IMR-90 (cell line): ENCODE measurements at regions not wholly inside any gene's neighbourhood (a gene's known extent, or its start where the extent isn't known, plus 50 kb on each side); places are given as distances from the start of the nearest gene placed in this dataset.

Experiments
- ATAC-seq: fragments of 200-7000 bp; cut with Tn5 transposase; 2 replicates; pipeline ENCODE4 v1.9.1; 2020; ENCODE audit warnings: low read depth, mild to moderate bottlenecking, moderate library complexity
- BruUV-seq: library from RNA; stranded (reverse); fragments of 400-500 nt; replicated peaks from 2 replicates; lab custom pipeline; 2021; lab: Mats Ljungman, UMichigan
- CTCF ChIA-PET: fragments of 300-600 bp; formaldehyde crosslinking; extraction: SDS; loops from one replicate; lab custom pipeline; 2021; ENCODE audit warnings: antibody characterized with exemption; lab: Yijun Ruan, JAX
- POLR2A ChIA-PET: fragments of 300-600 bp; sonication (Branson Sonifier 250); formaldehyde crosslinking; loops from one replicate; lab custom pipeline; 2022; ENCODE audit warnings: antibody characterized with exemption; ENCODE audit not compliant: unreplicated experiment; lab: Charles Lee
- DNase-seq: peaks from one replicate; pipeline ENCODE4 v3.0.0; 2013
- H2AFZ ChIP-seq: replicated peaks from 2 replicates; pipeline ENCODE3; 2013; ENCODE audit warnings: low read length, mild to moderate bottlenecking; ENCODE audit not compliant: poor library complexity
- H2AK5ac ChIP-seq: 2 replicates; pipeline ENCODE4 v1.6.1; 2013; ENCODE audit warnings: low read depth, low read length, inconsistent platforms
- H2AK9ac ChIP-seq: replicated peaks from 2 replicates; pipeline ENCODE3; 2013; ENCODE audit warnings: mild to moderate bottlenecking, low read depth, low read length, moderate library complexity; ENCODE audit not compliant: poor library complexity
- H2BK120ac ChIP-seq: 2 replicates; pipeline ENCODE4 v1.6.1; 2013; ENCODE audit warnings: low read depth, low read length, inconsistent platforms
- H2BK15ac ChIP-seq: 3 replicates; pipeline ENCODE4 v1.6.1; 2013; ENCODE audit warnings: low read depth, low read length, inconsistent platforms
- H2BK20ac ChIP-seq: 2 replicates; pipeline ENCODE4 v1.6.1; 2013; ENCODE audit warnings: low read depth, mild to moderate bottlenecking, inconsistent platforms, low read length, moderate library complexity
- H2BK5ac ChIP-seq: 2 replicates; pipeline ENCODE4 v1.6.1; 2013; ENCODE audit warnings: mild to moderate bottlenecking, low read depth, low read length, inconsistent platforms; ENCODE audit not compliant: poor library complexity, severe bottlenecking
- H3K14ac ChIP-seq: replicated peaks from 2 replicates; pipeline ENCODE4 v1.6.1; 2013; ENCODE audit warnings: low read depth, low read length, inconsistent platforms
- H3K18ac ChIP-seq: 2 replicates; pipeline ENCODE4 v1.6.1; 2013; ENCODE audit warnings: low read depth, low read length, control low read depth
- H3K23ac ChIP-seq: 2 replicates; pipeline ENCODE4 v1.6.1; 2013; ENCODE audit warnings: low read depth, low read length, inconsistent platforms
- H3K27ac ChIP-seq: 2 replicates; pipeline ENCODE4 v1.5.1; 2013; ENCODE audit warnings: mild to moderate bottlenecking, control low read depth, low read length; ENCODE audit not compliant: insufficient read depth
- H3K27me3 ChIP-seq: 2 replicates; pipeline ENCODE4 v1.6.1; 2013; ENCODE audit warnings: low read length; ENCODE audit not compliant: control insufficient read depth, insufficient read depth
- H3K36me3 ChIP-seq: 2 replicates; pipeline ENCODE4 v1.6.1; 2013; ENCODE audit warnings: low read length, mixed read lengths; ENCODE audit not compliant: control insufficient read depth, insufficient read depth
- H3K4ac ChIP-seq: 2 replicates; pipeline ENCODE4 v1.6.1; 2013; ENCODE audit warnings: low read depth, low read length, inconsistent platforms
- H3K4me1 ChIP-seq: 2 replicates; pipeline ENCODE4 v1.6.1; 2013; ENCODE audit warnings: low read length, mixed read lengths; ENCODE audit not compliant: control insufficient read depth, insufficient read depth
- H3K4me2 ChIP-seq: 2 replicates; pipeline ENCODE4 v1.6.1; 2013; ENCODE audit warnings: low read depth, mild to moderate bottlenecking, control low read depth, low read length, moderate library complexity
- H3K4me3 ChIP-seq: 2 replicates; pipeline ENCODE4 v1.5.1; 2013; ENCODE audit warnings: low read depth, mild to moderate bottlenecking, control low read depth, low read length, moderate library complexity; ENCODE audit not compliant: insufficient read depth
- H3K56ac ChIP-seq: 2 replicates; pipeline ENCODE4 v1.6.1; 2013; ENCODE audit warnings: low read length, inconsistent platforms; ENCODE audit not compliant: insufficient read depth; ENCODE audit errors: extremely low read depth
- H3K79me1 ChIP-seq, 2 experiments: 2 replicates each; pipeline ENCODE4 v1.6.1; 2013; ENCODE audit warnings: low read length in 2 of 2, inconsistent platforms in 1 of 2, low read depth in 1 of 2
- H3K9ac ChIP-seq: 2 replicates; pipeline ENCODE4 v1.6.1; 2013; ENCODE audit warnings: low read depth, low read length, control low read depth
- H3K9me1 ChIP-seq: 2 replicates; pipeline ENCODE4 v1.6.1; 2013; ENCODE audit warnings: low read length, inconsistent platforms; ENCODE audit not compliant: insufficient read depth
- H3K9me3 ChIP-seq: 2 replicates; pipeline ENCODE4 v1.6.1; 2013; ENCODE audit warnings: low read length; ENCODE audit not compliant: control insufficient read depth, insufficient read depth
- H4K20me1 ChIP-seq: 2 replicates; pipeline ENCODE4 v1.6.1; 2013; ENCODE audit warnings: low read length, inconsistent platforms; ENCODE audit not compliant: insufficient read depth
- H4K5ac ChIP-seq: 2 replicates; pipeline ENCODE4 v1.6.1; 2013; ENCODE audit warnings: mild to moderate bottlenecking, low read depth, low read length, control low read depth
- H4K8ac ChIP-seq, 2 experiments: 2 replicates each; pipeline ENCODE4 v1.6.1; 2013; ENCODE audit warnings: low read depth in 2 of 2, low read length in 2 of 2, control low read depth in 1 of 2, inconsistent platforms in 1 of 2
- H4K91ac ChIP-seq: 2 replicates; pipeline ENCODE4 v1.6.1; 2013; ENCODE audit warnings: low read depth, low read length, inconsistent platforms; ENCODE audit not compliant: insufficient read depth
- BHLHE40 ChIP-seq: fragments of 150-350 bp; IDR thresholded peaks from 2 replicates; pipeline ENCODE4 v1.6.1; 2016; ENCODE audit warnings: mild to moderate bottlenecking, low read depth, low read length
- CEBPB ChIP-seq: IDR thresholded peaks from 2 replicates; pipeline ENCODE4 v1.6.1; 2012; ENCODE audit warnings: low read depth, low read length, improper control_type of control experiment
- CHD1 ChIP-seq: IDR thresholded peaks from 2 replicates; pipeline ENCODE4 v1.6.1; 2012; ENCODE audit warnings: low read depth, low read length, improper control_type of control experiment
- FOS ChIP-seq: fragments of 150-350 bp; IDR thresholded peaks from 2 replicates; pipeline ENCODE4 v1.6.1; 2016; ENCODE audit warnings: low read depth, low read length
- MAFK ChIP-seq: IDR thresholded peaks from 2 replicates; pipeline ENCODE4 v1.6.1; 2012; ENCODE audit warnings: low read depth, low read length, improper control_type of control experiment
- MAZ ChIP-seq: IDR thresholded peaks from 2 replicates; pipeline ENCODE4 v1.6.1; 2012; ENCODE audit warnings: low read depth, mild to moderate bottlenecking, low read length, improper control_type of control experiment, moderate library complexity, borderline replicate concordance
- MXI1 ChIP-seq: IDR thresholded peaks from 2 replicates; pipeline ENCODE4 v1.6.1; 2012; ENCODE audit warnings: low read depth, mild to moderate bottlenecking, low read length, moderate library complexity, borderline replicate concordance
- NFE2L2 ChIP-seq: fragments of 150-350 bp; IDR thresholded peaks from 2 replicates; pipeline ENCODE4 v1.6.1; 2016; ENCODE audit warnings: low read depth, mild to moderate bottlenecking, low read length
- POLR2A ChIP-seq: IDR thresholded peaks from 2 replicates; pipeline ENCODE4 v1.6.1; 2012; ENCODE audit warnings: mild to moderate bottlenecking, low read depth, low read length
- RAD21 ChIP-seq: IDR thresholded peaks from 2 replicates; pipeline ENCODE4 v1.6.1; 2012; ENCODE audit warnings: low read length, improper control_type of control experiment
- RCOR1 ChIP-seq: IDR thresholded peaks from 2 replicates; pipeline ENCODE4 v1.6.1; 2012; ENCODE audit warnings: mild to moderate bottlenecking, low read length, improper control_type of control experiment; ENCODE audit not compliant: insufficient replicate concordance
- RFX5 ChIP-seq: IDR thresholded peaks from 2 replicates; pipeline ENCODE4 v1.8.0; 2012; ENCODE audit warnings: low read depth, mild to moderate bottlenecking, low read length, moderate library complexity
- SMC3 ChIP-seq: fragments of 150-350 bp; IDR thresholded peaks from 2 replicates; pipeline ENCODE4 v1.6.1; 2016; ENCODE audit warnings: low read depth, mild to moderate bottlenecking, antibody characterized with exemption, low read length, moderate library complexity
- WGBS, 2 experiments: methylation state at CpG; one replicate each; pipeline versions ENCODE4 v1.1.5 to v1.1.7; 2013; ENCODE audit warnings: missing lambda C conversion rate in 2 of 2; ENCODE audit not compliant: insufficient read length in 1 of 2; ENCODE audit errors: extremely low coverage in 2 of 2; 5-methylcytosine and 5-hydroxymethylcytosine counted together
- dilution Hi-C: fragments of 300-500 bp; cut with HindIII; formaldehyde crosslinking; loops from one replicate; pipeline ENCODE4 v1.14.3; 2018; ENCODE audit warnings: low sequenced_read_pairs; ENCODE audit not compliant: unreplicated experiment
- in situ Hi-C: fragments of 300-500 bp; cut with MboI; formaldehyde crosslinking; loops from 3 replicates; pipeline ENCODE4 v1.14.3; 2019; ENCODE audit warnings: low sequenced_read_pairs, inconsistent platforms, mixed read lengths
- intact Hi-C: fragments of 100-400 bp; cut with micrococcal nuclease; formaldehyde crosslinking; loops from 2 replicates; pipeline ENCODE4 v1.10.0; 2022
- TF ChIP-seq, protein P1 (sequence below): fragments of 150-350 bp; IDR thresholded peaks from 2 replicates; pipeline ENCODE4 v1.6.1; 2016; ENCODE audit warnings: low read depth, mild to moderate bottlenecking, low read length, moderate library complexity, borderline replicate concordance
- TF ChIP-seq, protein P2 (sequence below): conservative IDR thresholded peaks from 2 replicates; pipeline ENCODE4 v1.5.1; 2012; ENCODE audit warnings: mild to moderate bottlenecking, low read depth, low read length, improper control_type of control experiment
- TF ChIP-seq, protein P3 (sequence below): fragments of 150-350 bp; IDR thresholded peaks from 2 replicates; pipeline ENCODE4 v1.6.1; 2017; ENCODE audit warnings: mild to moderate bottlenecking, antibody characterized with exemption, low read length, low read depth

DNA sequence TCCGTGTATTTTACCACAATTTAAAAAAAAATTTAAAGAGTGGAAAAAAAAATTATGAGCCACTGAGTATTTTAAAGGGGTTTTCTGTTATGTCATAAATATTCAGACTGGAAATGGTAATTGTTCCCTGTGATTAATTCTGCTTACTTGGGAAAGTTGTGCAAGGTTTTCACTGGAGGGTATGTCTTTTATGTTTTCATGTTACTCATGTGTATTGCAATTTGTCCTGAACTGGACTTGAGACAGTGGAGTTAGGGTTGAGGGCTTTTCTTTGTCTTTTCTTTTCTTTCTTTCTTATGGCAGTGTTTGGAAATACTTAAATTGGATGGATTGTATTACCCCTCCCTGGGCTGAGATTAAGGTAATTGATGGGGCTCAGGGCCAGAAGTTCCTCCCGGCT, 257.7 kb downstream of the BAMBI start:
- Histone ChIP-seq H3K36me3 (no peaks in the 10 kb centered on the region), H3K4me2 (no peak overlapping the region), H3K9me3 (no peaks in the 10 kb centered on the region), H3K4me3 (no peak overlapping the region), H3K4me1 (peaks cover 8% of the 10 kb centered on the region; the same call in 1 of the 2 replicates), H2BK120ac (no peak overlapping the region), H3K23ac (no peak overlapping the region), H2AK5ac (no peak overlapping the region), H3K4ac (no peak overlapping the region), H3K9me1 (no peaks in the 10 kb centered on the region), H4K8ac (no peak overlapping the region), H3K79me1 (no peaks in the 10 kb centered on the region), H3K27ac (no peak overlapping the region), H2AK9ac (no peak overlapping the region), H2BK15ac (no peak overlapping the region), H3K18ac (no peak overlapping the region), H3K27me3 (peaks cover 4% of the 10 kb centered on the region), H3K14ac (no peak overlapping the region), H2BK20ac (no peak overlapping the region), H3K56ac (no peak overlapping the region), H4K91ac (no peak overlapping the region), H2AFZ (no peak overlapping the region), H2BK5ac (no peak overlapping the region), H3K9ac (no peak overlapping the region), H4K5ac (no peak overlapping the region), H4K20me1 (no peaks in the 10 kb centered on the region)
- no peak for DNase-seq
- dilution Hi-C loops (no loop called here), in situ Hi-C loops (no loop called here), intact Hi-C loops (no loop called here)
- no CpG with 5 or more reads among the region's 2 CpGs for WGBS, 2 experiments
- no TSS peak for BruUV-seq
- ChIA-PET POLR2A (no interaction called here), CTCF (no interaction called here)
- ATAC-seq, result no peak
- TF ChIP-seq MAFK, result no peak
- no peak for TF ChIP-seq RCOR1
- TF ChIP-seq, protein P1, sequence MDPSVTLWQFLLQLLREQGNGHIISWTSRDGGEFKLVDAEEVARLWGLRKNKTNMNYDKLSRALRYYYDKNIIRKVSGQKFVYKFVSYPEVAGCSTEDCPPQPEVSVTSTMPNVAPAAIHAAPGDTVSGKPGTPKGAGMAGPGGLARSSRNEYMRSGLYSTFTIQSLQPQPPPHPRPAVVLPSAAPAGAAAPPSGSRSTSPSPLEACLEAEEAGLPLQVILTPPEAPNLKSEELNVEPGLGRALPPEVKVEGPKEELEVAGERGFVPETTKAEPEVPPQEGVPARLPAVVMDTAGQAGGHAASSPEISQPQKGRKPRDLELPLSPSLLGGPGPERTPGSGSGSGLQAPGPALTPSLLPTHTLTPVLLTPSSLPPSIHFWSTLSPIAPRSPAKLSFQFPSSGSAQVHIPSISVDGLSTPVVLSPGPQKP, result no peak
- TF ChIP-seq POLR2A, result no peak
- TF ChIP-seq FOS, result no peak
- no peak for TF ChIP-seq CEBPB
- TF ChIP-seq MXI1, result no peak
- TF ChIP-seq BHLHE40, result no peak
- no peak for TF ChIP-seq RFX5
- no peak for TF ChIP-seq CHD1
- no peak for TF ChIP-seq MAZ
- TF ChIP-seq, protein P2, sequence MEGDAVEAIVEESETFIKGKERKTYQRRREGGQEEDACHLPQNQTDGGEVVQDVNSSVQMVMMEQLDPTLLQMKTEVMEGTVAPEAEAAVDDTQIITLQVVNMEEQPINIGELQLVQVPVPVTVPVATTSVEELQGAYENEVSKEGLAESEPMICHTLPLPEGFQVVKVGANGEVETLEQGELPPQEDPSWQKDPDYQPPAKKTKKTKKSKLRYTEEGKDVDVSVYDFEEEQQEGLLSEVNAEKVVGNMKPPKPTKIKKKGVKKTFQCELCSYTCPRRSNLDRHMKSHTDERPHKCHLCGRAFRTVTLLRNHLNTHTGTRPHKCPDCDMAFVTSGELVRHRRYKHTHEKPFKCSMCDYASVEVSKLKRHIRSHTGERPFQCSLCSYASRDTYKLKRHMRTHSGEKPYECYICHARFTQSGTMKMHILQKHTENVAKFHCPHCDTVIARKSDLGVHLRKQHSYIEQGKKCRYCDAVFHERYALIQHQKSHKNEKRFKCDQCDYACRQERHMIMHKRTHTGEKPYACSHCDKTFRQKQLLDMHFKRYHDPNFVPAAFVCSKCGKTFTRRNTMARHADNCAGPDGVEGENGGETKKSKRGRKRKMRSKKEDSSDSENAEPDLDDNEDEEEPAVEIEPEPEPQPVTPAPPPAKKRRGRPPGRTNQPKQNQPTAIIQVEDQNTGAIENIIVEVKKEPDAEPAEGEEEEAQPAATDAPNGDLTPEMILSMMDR, result no peak
- TF ChIP-seq, protein P3, sequence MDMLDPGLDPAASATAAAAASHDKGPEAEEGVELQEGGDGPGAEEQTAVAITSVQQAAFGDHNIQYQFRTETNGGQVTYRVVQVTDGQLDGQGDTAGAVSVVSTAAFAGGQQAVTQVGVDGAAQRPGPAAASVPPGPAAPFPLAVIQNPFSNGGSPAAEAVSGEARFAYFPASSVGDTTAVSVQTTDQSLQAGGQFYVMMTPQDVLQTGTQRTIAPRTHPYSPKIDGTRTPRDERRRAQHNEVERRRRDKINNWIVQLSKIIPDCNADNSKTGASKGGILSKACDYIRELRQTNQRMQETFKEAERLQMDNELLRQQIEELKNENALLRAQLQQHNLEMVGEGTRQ, result no peak
- TF ChIP-seq SMC3, result no peak
- TF ChIP-seq RAD21, result no peak
- no peak for TF ChIP-seq NFE2L2
